Colonic mucosa (tissue), 4 donors: ENCODE measurements at regions not wholly inside any gene's neighbourhood (a gene's known extent, or its start where the extent isn't known, plus 50 kb on each side); places are given as distances from the start of the nearest gene placed in this dataset.

Experiments used
- DNase-seq: peaks from one replicate; pipeline ENCODE4 v3.0.0-alpha.2; 2020
- H3K27ac ChIP-seq: fragments of 200-600 bp; one replicate; pipeline ENCODE4 v1.8.0; 2021
- H3K27me3 ChIP-seq: fragments of 200-600 bp; one replicate; pipeline ENCODE4 v1.8.0; 2021
- H3K36me3 ChIP-seq: fragments of 200-600 bp; one replicate; pipeline ENCODE4 v1.8.0; 2021
- H3K4me1 ChIP-seq: fragments of 200-600 bp; one replicate; pipeline ENCODE4 v1.8.0; 2021; ENCODE audit warnings: mild to moderate bottlenecking
- H3K4me3 ChIP-seq: fragments of 200-600 bp; one replicate; pipeline ENCODE4 v1.8.0; 2021
- H3K9ac ChIP-seq, 2 donors: one replicate each; pipeline ENCODE4 v1.7.0; 2013; ENCODE audit warnings: control low read depth in 2 of 2, low read depth in 2 of 2, low read length in 2 of 2
- H3K9me3 ChIP-seq: fragments of 200-600 bp; one replicate; pipeline ENCODE4 v1.8.0; 2021
- intact Hi-C: fragments of 100-400 bp; cut with DNase I; formaldehyde crosslinking; loops from one replicate; pipeline ENCODE4 v1.14.1; 2022
- TF ChIP-seq, protein P1 (sequence below): fragments of 200-600 bp; IDR thresholded peaks from one replicate; pipeline ENCODE4 v1.8.0; 2022; ENCODE audit warnings: antibody characterized with exemption, mild to moderate bottlenecking
- donor health status: healthy.
- donor health status: DM: no; HTN: no; CAD: no.
- donor health status: DM: no; HTN: no; CAD: no.

DNA sequence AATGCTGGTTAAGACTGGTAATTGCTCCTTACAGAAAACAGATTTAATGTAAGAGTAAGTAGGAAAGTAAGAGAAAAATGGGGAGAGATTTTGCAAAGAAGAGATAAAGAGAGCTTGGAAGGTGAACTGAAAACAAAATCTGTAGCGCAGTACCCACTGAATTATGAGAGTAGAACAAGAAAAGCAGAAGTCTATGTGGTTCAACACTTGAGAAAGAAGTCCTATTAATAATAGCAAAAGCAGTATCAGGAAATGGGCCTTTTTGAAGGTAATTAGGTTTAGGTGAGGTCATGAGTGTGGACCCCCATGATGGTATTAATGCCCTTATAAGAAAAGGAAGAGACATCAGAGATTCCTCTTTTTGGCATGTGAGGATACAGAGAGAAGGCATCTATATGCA lies 460.6 kb downstream of the CETN3 start:
- TF ChIP-seq, protein P1, sequence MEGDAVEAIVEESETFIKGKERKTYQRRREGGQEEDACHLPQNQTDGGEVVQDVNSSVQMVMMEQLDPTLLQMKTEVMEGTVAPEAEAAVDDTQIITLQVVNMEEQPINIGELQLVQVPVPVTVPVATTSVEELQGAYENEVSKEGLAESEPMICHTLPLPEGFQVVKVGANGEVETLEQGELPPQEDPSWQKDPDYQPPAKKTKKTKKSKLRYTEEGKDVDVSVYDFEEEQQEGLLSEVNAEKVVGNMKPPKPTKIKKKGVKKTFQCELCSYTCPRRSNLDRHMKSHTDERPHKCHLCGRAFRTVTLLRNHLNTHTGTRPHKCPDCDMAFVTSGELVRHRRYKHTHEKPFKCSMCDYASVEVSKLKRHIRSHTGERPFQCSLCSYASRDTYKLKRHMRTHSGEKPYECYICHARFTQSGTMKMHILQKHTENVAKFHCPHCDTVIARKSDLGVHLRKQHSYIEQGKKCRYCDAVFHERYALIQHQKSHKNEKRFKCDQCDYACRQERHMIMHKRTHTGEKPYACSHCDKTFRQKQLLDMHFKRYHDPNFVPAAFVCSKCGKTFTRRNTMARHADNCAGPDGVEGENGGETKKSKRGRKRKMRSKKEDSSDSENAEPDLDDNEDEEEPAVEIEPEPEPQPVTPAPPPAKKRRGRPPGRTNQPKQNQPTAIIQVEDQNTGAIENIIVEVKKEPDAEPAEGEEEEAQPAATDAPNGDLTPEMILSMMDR: no peak
- no peak overlapping the region for H3K4me3 ChIP-seq
- H3K36me3 ChIP-seq: no peaks in the 10 kb centered on the region
- DNase-seq: no peak
- H3K27me3 ChIP-seq: no peaks in the 10 kb centered on the region
- no peaks in the 10 kb centered on the region for H3K9me3 ChIP-seq
- no peaks in the 10 kb centered on the region for H3K4me1 ChIP-seq
- no peak overlapping the region for H3K9ac ChIP-seq
- intact Hi-C loops: no loop called here
- no peak overlapping the region for H3K27ac ChIP-seq

DNA sequence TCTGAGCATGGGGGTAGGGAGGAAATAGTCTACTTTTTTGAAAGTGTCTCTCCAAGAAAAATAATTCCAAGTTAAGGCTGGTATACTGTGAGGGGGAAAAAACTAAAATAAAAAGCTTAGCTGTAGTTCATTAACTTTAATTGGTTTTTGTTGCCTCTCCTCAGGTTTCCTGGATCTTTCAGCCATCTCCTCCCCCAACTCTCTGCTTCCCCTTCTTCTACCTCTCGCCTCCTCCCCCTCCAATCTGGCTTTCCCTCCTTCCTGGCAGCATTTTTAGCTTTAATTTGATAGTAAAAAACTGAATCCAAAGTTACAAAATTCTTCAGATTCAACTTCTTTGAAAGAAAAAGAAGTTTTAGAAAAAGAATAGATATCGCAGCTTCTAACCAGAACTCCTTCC lies 462.6 kb downstream of the CETN3 start:
- Histone ChIP-seq H3K27me3 (no peaks in the 10 kb centered on the region), H3K27ac (no peak overlapping the region), H3K4me3 (no peak overlapping the region), H3K9me3 (no peaks in the 10 kb centered on the region), H3K9ac (no peak overlapping the region), H3K36me3 (no peaks in the 10 kb centered on the region), H3K4me1 (no peaks in the 10 kb centered on the region)
- TF ChIP-seq, protein P1: no peak
- intact Hi-C loops: no loop called here
- no peak for DNase-seq

DNA sequence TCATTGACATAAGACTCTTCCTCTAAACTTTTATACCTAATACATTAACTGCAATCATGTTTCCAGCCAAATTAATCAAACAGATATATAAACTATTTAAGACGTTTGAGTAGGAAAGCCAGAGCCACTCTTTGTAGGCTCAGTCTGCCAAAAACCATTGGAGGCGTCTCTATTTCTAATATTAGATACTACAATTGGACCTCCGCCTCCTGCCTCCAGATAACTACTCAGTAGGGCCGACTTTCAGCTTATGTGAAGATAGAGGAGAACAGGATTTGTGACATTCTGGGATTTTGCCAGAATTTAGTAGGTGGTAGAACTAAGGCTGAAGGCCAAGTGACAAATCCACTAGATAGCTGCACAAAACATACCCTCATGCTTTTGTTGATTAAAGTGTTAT lies 463.0 kb downstream of the CETN3 start:
- H3K27ac ChIP-seq: no peak overlapping the region
- DNase-seq: no peak
- TF ChIP-seq, protein P1: no peak
- no peaks in the 10 kb centered on the region for H3K4me1 ChIP-seq
- H3K4me3 ChIP-seq: no peak overlapping the region
- H3K9me3 ChIP-seq: no peaks in the 10 kb centered on the region
- intact Hi-C loops: no loop called here
- H3K27me3 ChIP-seq: no peaks in the 10 kb centered on the region
- no peak overlapping the region for H3K9ac ChIP-seq
- H3K36me3 ChIP-seq: no peaks in the 10 kb centered on the region

DNA sequence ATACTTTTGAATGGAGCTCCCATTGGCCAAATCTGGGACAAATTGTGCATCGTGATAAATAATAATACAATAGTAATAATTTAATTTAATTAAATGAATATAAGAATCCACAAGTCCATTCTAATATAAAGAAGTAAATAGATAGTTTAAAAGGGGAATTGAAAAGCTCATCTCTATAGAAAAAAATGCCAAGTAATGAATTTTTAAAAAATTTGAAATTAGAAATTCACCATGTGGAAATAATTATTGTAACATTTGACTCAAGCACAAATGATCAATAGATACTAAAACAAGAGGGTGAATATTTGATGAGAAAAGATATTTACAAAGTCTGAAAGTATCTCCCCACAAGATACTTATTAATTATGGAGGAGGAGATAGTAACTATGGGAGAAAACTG lies 467.4 kb downstream of the CETN3 start:
- H3K27me3 ChIP-seq: no peaks in the 10 kb centered on the region
- TF ChIP-seq, protein P1: no peak
- DNase-seq: no peak
- H3K36me3 ChIP-seq: no peaks in the 10 kb centered on the region
- H3K27ac ChIP-seq: no peak overlapping the region
- no peak overlapping the region for H3K4me3 ChIP-seq
- no peaks in the 10 kb centered on the region for H3K4me1 ChIP-seq
- H3K9ac ChIP-seq: no peak overlapping the region
- intact Hi-C loops: no loop called here
- H3K9me3 ChIP-seq: no peaks in the 10 kb centered on the region

DNA sequence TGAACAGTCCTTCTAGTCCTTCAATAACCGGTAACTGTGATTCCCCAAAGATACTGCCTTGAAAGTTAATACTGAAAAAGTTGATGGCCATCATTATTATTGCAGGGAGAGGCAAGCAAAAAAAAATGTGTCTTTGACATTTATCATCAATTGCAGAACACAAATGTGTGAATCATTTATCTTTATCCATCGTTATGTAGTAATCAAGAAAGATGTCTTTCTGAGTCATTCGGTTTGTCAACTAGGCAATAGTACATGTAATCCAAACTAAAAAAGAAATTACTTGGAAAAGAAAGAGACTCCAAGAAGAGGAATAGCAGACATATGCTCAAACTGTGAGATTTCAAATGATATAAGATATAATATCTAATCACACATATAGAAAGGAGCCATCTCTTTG lies 473.0 kb downstream of the CETN3 start:
- H3K27me3 ChIP-seq: no peaks in the 10 kb centered on the region
- H3K36me3 ChIP-seq: no peaks in the 10 kb centered on the region
- H3K9me3 ChIP-seq: no peaks in the 10 kb centered on the region
- intact Hi-C loops: no loop called here
- H3K4me3 ChIP-seq: no peak overlapping the region
- H3K4me1 ChIP-seq: no peaks in the 10 kb centered on the region
- no peak overlapping the region for H3K27ac ChIP-seq
- TF ChIP-seq, protein P1: no peak
- no peak overlapping the region for H3K9ac ChIP-seq
- no peak for DNase-seq

DNA sequence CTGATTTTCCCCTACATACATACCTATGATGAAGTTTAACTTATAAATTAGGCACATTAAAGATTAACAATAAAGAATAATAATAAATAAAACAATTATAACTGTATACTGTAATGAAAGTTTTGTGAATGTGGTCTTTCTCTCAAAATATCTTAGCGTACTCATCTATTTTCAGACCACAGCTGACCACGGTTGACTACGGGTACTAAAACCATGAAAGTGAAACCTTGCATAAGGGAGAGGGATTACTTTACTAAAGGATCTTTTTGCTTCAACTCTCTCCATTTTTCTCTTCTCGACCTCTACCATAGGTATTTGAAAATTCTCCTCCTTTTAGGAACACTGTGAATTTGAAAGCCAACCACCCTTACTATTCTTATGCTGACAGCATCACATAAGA lies 475.5 kb downstream of the CETN3 start:
- H3K4me3 ChIP-seq: no peak overlapping the region
- H3K9ac ChIP-seq: no peak overlapping the region
- H3K4me1 ChIP-seq: no peaks in the 10 kb centered on the region
- intact Hi-C loops: no loop called here
- H3K27me3 ChIP-seq: no peaks in the 10 kb centered on the region
- no peaks in the 10 kb centered on the region for H3K9me3 ChIP-seq
- TF ChIP-seq, protein P1: no peak
- H3K36me3 ChIP-seq: no peaks in the 10 kb centered on the region
- DNase-seq: no peak
- H3K27ac ChIP-seq: no peak overlapping the region
